Stimulated activated CD8-positive, alpha-beta memory T cell treated with anti-CD3 and anti-CD28 coated beads, Interleukin-4, amount 100 ng/mL, for 4 hours (primary cell): ENCODE measurements at regions not wholly inside any gene's neighbourhood (a gene's known extent, or its start where the extent isn't known, plus 50 kb on each side); places are given as distances from the start of the nearest gene placed in this dataset.
"Not testable (repeated sequence)": the region's sequence is repeated elsewhere in the genome, so short reads cannot be mapped to it uniquely, and the experiment has no call there.

Source experiments
- DNase-seq, 2 donors: peaks; one replicate each; pipeline ENCODE4 v3.0.0-alpha.2; 2020; ENCODE audit warnings: low read depth in 2 of 2, low spot score in 1 of 2

DNA sequence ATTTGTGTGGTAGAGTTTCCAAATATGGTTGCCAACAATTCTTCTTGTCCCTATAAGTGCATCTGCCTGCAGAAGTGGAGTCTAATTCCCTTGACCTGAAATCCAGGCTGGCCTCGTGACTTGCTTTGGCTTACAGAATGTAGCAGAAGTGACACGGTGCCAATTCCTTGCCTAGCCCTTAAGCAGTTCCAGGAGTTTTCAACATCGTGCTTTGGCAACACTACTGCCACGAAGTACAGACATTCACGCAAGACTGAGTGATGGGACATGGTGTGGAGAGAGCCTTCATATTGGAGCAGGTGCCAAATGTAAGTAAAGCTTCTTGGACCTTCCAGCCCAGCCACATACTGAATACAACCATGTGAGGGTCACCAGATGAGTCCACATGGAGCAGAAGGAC lies 92.9 kb upstream of the NEK6 start:
- no peak for DNase-seq

DNA sequence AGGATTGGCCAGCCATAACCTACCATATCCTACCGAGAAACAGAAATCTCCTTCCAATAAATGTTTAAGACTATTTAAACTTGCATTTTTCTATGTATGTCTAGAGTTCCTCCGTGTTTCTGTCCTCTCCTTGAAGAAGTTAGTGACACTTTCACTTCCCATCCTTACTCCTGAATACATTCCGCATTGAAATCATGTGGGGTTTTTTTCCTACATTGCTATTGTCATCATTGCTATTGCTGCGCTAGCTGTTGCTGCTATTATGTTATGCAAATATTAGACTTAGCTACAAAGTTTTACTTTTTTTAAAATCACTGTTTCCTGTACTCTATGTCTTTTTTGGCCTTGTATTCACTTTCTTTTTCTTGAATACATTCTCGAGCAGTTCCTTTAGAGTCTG lies 83.3 kb upstream of the NEK6 start:
- no peak for DNase-seq

DNA sequence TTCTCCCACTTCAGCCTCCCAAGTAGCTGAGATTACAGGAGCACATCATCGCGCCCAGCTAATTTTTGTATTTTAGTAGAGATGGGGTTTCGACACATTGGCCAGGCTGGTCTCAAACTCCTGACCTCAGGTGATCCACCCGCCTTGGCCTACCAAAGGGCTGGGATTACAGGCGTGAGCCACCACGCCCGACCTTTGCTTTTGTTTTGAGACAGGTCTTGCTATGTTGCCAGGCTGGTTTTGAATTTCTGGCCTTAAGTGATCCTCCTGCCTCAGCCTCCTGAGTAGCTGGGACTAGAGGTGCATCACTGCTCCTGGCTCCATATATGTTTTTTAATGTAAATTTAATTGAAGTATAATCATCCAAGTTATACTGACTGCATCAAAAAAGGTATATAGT lies 80.2 kb upstream of the NEK6 start:
- DNase-seq: not testable (repeated sequence)

DNA sequence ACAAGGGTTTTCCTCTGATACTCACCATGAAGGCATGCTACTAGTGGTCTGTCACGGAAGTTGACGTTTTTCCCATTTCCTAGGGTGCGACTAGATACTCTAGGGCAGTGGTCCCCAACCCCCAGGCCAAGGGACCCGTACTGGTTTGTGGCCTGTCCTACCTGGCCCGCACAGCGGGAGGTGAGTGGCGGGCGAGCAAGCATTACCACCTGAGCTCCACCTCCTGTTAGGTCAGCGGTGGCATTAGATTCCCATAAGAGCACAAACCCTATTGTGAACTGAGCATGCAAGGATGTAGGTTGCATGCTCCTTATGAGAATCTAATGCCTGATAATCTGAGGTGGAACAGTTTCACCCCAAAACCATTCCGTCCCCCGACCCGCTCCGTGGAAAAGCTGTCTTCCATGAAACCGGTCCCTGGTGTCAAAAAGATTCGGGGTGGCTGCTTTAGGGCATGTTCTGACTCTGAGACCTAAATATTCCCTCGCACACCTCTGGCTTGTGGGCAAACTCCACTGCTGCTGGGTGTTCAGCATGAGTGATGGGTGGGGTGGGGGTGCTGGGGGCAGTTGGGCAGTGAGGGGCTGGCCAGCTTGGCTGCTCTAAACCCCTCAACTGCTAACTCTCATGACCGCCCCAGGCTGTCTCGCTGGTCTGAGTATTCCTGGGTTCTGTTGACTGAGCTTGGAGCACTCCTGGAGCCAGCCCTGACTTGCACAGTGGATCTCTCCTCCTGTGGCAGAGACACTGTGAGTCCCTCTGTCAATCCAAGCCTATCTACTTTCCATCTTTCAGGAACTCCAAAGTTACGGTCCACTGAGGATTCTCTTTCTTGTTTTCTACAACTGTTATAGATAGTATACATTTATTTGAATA lies 78.3 kb upstream of the NEK6 start:
- no peak for DNase-seq

DNA sequence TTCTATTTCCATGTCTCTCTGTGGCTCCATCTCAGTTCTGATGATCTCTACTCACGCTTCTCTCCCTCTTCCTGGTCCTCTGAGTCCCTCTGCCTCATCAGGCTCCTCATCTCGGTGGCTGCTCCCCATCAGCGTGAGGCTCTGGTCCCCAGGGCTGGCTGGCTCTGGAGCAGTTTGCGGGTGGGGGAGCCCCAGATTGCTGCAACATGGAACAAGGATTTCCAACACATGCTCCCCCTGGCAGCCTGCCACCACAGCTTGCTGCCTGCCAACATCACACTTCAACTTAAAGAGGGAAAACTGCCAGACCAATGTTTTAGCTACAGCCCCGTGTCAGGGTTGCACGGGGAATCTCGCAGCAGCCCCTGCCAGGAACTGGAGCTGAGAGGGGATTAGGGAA lies 77.2 kb upstream of the NEK6 start:
- no peak for DNase-seq

DNA sequence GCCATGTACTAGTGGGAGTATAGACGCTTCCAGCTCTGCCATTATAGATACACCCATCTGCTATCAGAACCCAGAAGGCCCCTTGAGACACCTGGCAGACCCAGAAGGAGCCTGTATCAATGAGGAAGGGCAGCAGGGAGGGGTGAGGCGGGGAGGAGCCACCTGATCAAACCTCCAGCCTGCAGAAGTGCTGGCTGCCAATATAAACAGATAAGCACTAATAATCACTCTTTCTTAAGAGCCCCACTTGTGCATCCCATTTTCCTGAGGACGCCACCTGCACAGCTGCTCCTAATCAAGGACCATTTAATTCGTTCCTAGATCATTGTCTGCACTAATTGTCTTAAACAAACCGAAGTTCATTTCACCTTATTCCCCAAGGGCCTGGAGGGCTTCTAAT lies 75.0 kb upstream of the NEK6 start:
- no peak for DNase-seq

DNA sequence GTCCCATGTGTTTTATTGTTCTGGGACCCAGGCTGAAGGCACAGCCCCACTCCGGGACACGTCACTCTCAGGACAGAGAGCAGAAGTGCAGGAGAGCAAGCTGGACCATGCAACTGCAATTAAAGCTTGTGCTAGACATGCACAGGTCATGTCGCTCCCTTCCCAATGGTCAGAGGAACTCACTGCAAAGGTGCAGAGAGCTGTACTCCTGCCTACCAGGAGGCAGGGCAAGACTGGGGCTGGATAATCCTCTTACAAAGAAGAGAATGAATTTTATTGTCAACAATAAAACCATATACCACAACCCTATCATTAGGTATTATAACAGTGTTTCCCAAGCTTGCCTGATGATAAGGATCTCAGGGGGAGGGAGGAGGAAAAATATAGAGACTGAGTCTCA lies 74.0 kb upstream of the NEK6 start:
- DNase-seq: no peak

DNA sequence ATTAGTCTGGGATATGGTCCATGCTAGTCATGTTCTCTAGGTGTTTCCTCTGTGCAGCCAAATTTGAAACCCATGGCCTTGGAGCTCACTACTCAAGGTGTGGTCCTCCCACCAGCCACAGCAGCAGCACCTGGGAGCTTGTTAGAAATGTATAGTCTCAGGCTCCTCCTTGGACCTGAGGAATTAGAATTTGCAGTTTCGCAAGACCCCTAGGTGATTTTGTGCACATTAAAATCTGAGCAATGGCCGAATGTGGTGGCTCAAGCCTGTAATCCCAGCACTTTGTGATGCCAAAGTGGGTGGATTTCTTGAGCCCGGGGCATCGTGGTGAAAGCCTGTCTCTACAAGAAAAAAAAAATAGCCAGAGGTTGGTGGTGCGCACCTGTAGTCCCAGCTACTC lies 72.3 kb upstream of the NEK6 start:
- no peak for DNase-seq

DNA sequence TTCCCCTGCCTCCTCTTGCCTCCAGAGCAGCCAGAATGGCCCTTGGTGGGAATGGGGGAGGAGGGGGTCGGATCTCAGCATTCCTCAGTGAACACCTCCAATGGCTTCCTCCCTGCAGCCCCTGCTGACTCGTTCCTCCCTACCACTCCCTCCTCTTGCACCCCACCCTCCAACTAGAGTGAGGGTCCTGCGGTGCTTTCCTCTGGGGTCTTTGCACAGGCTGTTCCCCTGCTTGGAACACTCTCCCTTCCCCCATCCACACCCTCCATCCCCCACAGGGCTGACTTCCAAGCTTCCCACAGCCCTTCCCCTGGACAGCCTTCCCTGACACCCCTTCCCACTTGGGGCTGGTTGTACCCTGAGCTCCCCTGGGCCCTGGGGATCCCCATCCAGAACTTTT lies 70.4 kb upstream of the NEK6 start:
- no peak for DNase-seq

DNA sequence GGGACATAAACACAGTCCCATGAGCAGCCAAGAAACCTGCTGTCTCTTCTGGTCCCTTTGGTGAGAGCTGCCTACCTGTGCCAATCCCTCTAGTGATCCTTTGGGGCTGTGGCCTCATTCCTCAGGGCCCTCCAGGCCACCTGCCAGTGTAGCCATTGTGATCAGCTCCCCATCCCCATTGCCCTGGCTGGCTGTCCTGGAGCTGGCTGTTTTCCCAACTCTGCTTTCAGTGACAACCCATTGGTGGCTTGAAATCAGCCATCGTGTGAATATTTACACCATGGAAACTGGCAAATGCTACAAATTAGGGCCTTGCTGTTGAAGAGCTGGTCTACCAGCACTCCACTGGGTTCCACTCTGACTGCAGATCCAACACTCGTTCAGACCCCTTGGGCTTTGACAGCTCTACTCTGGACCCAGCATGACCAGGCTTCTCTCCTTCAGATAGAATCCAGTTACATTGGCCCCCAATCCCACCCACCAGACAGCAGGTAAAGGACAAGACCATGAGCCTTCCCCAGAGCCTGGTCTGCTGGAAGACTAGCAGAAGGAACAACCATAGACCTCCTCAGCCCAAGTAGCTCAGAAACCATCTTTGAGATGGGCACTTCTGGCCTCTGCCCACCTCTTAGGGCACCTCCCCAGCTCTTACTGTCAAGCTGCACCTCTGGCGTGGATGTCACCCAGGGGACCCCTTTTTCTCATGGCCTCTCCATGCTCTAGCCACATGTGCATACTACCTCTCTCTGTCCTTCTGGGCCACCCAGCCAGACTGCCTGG lies 69.2 kb upstream of the NEK6 start:
- DNase-seq: no peak

DNA sequence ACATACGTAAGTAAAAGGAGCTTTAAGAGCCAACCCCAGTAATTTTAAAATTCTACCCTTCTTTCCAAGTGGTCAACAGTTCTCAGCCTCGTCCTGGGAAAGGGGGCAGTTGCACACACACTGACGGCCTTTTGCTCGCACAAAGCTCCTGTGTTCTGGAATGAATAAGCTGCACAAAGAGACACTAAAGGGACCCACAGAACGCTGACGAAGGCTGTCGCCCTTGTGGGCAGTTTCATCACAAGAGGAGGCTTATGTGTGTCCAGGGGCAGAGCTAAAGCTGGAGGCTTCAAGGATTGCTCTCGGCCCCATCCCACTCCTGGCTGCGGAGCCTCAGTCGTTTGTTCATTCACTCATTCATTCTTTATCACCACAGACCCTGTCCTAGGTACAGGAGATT lies 67.0 kb upstream of the NEK6 start:
- DNase-seq: no peak

DNA sequence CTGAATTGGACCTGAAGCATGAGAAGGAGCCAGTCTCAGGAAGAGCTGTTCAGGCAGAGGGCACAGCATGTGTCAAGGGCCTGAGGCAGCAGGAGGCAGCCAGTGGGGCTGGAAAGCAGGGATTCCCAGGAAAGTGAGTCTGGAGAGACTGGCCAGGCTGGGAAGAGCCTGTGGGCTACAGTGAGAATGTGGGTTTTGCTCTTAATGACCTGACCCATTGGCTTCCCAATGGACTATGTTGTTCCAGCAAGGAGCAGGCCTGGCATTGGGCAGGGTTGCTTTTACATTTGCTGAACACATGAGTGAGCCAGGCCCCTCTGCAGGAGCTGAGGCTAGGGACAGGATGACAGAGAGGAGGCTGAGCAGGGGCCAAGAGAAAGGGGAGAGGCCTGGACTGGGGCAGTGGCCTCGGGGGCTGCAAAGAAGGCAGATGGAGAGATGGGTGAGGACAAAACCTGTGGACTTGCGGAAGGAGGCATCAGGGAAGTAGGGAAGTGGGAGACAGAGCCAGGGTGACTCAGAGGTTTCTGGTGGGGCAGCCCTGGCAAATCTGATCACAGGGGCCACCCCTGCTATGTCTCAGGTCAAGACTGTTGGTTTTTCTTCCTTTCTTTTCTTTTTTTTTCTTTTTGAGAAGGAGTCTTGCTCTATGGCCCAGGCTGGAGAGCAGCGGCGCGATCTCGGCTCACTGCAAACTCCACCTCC lies 65.9 kb upstream of the NEK6 start:
- DNase-seq: no peak

DNA sequence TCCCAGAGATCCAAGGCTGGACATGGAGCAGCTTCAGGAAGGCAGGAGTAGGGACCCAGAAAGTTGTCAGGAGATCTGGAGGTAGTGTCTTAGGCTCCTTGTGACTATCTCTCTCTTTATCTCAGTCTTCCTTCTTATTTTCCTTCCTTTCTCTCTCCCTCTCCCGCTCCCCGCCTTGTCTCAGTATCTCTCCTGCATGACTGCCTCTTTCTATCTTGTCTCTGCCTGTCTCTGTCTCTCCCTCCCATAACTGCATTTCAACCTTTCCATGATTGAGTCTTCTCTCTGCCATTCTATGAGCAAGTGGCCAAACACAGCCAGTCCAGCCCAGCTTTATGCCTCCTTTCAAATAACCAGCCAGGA lies 61.0 kb upstream of the NEK6 start:
- DNase-seq: no peak

DNA sequence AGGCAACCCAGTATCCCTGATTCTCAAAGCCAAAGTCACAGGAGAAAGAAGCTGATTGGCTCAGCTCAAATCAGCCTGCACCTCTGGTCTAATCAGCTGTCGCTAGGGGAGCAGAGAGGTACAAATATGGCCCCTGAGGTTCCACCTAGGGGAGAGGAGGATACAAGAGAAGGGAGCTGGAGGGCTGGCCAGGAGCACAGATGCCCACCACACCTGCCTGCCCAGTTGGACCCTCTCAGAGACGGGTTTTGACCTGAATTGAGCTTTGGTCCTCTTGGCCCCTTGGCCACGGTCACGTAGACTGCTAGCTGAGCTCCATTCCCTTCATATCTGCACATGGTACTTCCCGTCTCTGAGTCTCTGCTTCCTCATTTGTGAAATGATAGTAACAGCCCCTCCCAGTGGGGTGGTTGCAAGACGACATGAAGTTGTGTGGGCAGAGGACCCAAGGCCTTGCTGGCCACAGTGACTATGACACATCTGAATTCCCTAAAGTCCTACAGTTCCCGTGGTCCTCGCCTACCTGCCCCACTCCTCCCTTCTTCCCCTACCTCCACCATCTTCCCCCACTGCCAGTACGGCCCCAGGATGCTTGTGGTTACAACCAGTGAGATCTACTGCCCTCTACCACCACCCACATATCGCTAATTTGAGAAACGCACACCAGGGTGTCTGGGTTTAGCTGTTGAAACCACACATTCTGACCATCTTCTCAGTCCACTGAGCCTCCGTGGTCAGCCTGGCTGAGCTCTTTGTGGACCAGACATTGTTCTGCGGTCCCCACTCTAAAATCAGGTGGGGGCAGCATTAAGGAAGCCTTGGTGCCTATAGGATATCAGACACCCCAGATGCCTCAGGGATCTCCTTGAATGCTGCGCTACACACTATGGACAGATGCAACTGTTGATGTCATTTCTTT lies 60.3 kb upstream of the NEK6 start:
- DNase-seq: no peak

DNA sequence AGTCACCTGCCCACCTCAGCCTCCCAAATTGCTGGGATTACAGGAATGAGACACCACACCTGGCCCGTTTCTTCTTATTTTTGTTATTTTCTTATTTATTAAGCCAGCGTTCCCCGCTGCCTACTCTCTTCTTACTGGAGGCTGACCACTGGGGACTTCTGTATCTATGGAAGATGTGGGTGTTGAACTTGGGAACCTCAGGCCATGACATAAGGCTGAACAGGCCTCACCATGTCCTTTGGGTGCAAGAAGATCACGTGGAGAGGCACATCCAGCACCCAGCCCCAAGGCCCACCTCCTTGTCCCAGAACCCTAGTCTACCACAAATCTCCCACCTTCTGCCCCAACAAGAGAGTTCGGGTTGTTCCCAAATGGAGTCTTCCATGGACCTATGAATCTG lies 59.4 kb upstream of the NEK6 start:
- DNase-seq: no peak

DNA sequence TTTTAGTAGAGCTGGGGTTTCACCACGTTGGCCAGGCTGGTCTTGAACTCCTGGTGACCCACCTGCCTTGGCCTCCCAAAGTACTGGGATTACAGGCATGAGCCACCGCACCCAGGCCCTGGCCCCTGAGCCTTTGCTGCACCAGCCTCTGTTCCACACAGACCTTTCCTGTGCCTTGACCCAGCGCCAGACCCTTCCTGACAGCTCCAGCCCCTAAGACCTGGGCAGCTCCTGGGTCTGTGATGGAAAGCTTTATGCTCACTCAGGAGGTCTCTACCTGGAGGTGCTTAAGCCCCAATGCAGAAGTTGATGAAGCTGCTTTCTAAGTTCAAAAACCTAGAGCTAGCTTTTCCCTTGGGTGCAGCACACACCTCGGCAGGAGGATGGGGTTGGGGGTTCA lies 58.8 kb upstream of the NEK6 start:
- DNase-seq: no peak

DNA sequence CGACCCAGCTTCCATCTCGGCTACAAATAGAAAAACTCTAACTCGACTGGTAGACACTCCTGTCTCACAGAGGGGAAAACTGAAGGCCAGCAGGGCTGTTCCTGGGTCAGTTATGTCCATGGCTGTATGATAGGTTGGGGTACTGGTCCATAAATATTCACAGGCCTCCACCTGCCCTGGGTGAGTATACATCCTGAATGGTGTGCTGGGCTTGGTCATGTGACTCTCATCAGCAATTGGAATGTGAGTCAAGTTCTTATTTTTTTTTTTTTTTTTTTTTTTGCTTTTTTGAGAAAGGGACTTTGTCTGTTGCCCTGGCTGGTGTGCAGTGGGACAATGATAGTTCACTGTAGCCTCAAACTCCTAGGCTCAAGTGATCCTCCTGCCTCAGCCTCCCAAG lies 58.3 kb upstream of the NEK6 start:
- no peak for DNase-seq

DNA sequence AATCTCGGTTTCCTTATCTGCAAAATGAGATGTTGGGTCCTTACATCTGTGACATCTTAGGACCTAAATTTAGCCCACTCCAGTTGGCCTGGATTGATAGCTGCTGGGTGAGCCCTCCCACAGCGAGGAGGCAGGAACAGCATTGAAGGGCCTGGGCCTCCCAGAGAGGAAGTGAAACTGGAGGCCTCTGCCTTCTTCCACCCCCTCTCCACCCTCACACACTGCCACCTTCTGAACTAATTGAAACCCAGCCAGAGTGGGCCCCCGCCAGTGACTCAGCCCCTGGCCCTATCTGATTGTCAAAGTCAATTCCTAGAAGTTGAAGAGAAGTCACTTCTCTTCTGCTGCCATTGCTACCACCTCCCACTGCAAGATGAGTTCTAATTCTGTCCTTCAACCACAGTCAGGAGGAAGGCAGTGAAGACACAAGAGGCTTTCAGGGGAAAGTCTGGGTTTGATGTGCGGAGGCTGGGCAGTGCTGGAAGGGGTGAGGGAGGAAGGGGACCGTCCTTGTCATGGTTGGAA lies 55.2 kb upstream of the NEK6 start:
- DNase-seq: peak; percentile 65 to 73

DNA sequence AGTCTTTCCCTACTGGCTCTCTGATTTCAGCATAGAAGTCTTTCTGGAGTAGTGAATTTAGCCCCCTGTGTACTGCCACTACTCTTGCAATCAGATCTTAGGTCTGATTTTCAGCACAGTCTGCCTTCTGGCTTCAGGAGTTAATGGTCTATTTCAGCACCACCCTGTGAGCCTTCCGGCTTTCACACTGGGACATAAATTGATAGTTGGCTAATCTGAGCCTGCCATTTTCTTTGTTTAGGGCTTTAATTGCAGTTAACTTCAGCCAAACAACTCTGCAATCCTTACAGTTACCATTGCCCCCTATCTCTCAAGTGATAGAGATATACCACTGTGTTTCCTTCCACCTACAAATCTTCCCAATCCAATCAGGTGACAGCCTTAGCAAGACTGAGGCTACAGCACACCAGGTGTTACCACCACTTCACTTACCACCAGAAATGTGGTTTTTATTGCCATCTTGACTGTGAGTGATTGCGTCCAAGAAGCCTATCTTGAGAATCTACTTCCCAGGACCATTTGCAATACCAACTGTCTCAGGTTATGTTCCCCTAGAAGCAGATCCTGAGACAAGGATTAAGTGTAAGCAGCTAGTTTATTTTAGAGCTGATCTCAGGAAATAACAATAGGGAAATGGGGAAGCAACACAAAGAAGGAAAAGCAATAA lies 51.9 kb upstream of the NEK6 start:
- no peak for DNase-seq

DNA sequence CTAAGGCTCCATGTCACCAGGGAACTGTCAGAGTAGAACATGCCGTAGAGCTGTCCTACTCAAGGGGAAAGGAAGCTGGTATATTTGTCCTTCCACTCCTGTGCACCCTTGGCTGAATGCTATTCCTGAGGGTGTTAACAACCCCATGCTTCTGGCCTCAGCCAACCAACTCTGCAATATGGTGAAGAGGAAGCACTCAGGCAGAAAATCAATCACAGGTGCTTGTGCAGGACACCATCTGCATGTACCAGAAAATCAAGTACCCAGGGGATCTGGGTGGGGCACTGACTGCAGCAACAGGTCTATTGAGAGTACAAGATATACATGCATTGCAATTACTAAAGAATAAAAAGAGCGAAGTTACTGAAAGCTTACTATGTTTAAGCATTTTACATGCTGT lies 51.4 kb upstream of the NEK6 start:
- no peak for DNase-seq
